H1 (cell line): ENCODE measurements at regions not wholly inside any gene's neighbourhood (a gene's known extent, or its start where the extent isn't known, plus 50 kb on each side); places are given as distances from the start of the nearest gene placed in this dataset.

ENCODE experiments used
- CTBP2 ChIP-seq: IDR thresholded peaks from 2 replicates; pipeline ENCODE4 v1.7.0; 2011; ENCODE audit warnings: borderline replicate concordance, mild to moderate bottlenecking, moderate library complexity, mixed read lengths, low read length; ENCODE audit not compliant: insufficient read depth, insufficient read length
- HDAC6 ChIP-seq: IDR thresholded peaks from one replicate; pipeline ENCODE4 v1.7.1; 2012; ENCODE audit warnings: low read depth, mild to moderate bottlenecking, inconsistent platforms, low read length, moderate library complexity
- POU5F1 ChIP-seq: IDR thresholded peaks from 2 replicates; pipeline ENCODE4 v1.6.1; 2011; ENCODE audit warnings: low read depth, mild to moderate bottlenecking, low read length, moderate library complexity
- RXRA ChIP-seq: IDR thresholded peaks from 2 replicates; pipeline ENCODE4 v1.6.1; 2011; ENCODE audit warnings: low read depth, mild to moderate bottlenecking, low read length, moderate library complexity; ENCODE audit not compliant: insufficient read depth
- SUZ12 ChIP-seq: fragments of 200-600 bp; sonication (generic); IDR thresholded peaks from 2 replicates; pipeline ENCODE4 v1.6.1; 2012; ENCODE audit warnings: mild to moderate bottlenecking, inconsistent platforms, low read length, moderate library complexity, mixed read lengths
- YY1 ChIP-seq: IDR thresholded peaks from 2 replicates; pipeline ENCODE4 v1.6.1; 2011; ENCODE audit warnings: low read depth, mild to moderate bottlenecking, low read length

GRCh38 chr18:76264198-76264875 is 230.7 kb downstream of the ZNF516 start (continued):
- no peak for TF ChIP-seq YY1
- no peak for TF ChIP-seq CTBP2
- TF ChIP-seq RXRA = no peak
- no peak for TF ChIP-seq POU5F1
- no peak for TF ChIP-seq HDAC6
- TF ChIP-seq SUZ12 = no peak
